Stimulated activated CD4-positive, alpha-beta T cell treated with anti-CD3 and anti-CD28 coated beads, Interleukin-2, amount 100 ng/mL, for 48 hours (primary cell): ENCODE measurements at regions not wholly inside any gene's neighbourhood (a gene's known extent, or its start where the extent isn't known, plus 50 kb on each side); places are given as distances from the start of the nearest gene placed in this dataset.
"Not testable (repeated sequence)": the region's sequence is repeated elsewhere in the genome, so short reads cannot be mapped to it uniquely, and the experiment has no call there.

Experiments used
- DNase-seq, 2 donors: peaks; one replicate each; pipeline ENCODE4 v3.0.0-alpha.2; 2020

GRCh38 chr15:94848054-94848453 lies 616.7 kb downstream of the MCTP2 start:
- DNase-seq = no peak

GRCh38 chr15:94855018-94855408 lies 623.7 kb downstream of the MCTP2 start:
- no peak for DNase-seq

- no peak for DNase-seq
Observed at GRCh38 chr15:94855409-94856266, 624.3 kb downstream of the MCTP2 start.

GRCh38 chr15:94856267-94856854 lies 625.0 kb downstream of the MCTP2 start:
- DNase-seq = no peak

GRCh38 chr15:94857466-94857865 lies 626.1 kb downstream of the MCTP2 start:
- no peak for DNase-seq

- DNase-seq = no peak
Observed at GRCh38 chr15:94858011-94858410, 626.6 kb downstream of the MCTP2 start.

- DNase-seq = no peak
Observed at GRCh38 chr15:94858449-94858848, 627.1 kb downstream of the MCTP2 start.

- no peak for DNase-seq
Observed at GRCh38 chr15:94858920-94859319, 627.6 kb downstream of the MCTP2 start.

- DNase-seq = no peak
Observed at GRCh38 chr15:94864600-94864999, 633.2 kb downstream of the MCTP2 start.

- not testable (repeated sequence) for DNase-seq
Observed at GRCh38 chr15:94868265-94868664, 636.9 kb downstream of the MCTP2 start.

GRCh38 chr15:94875550-94875949 lies 644.2 kb downstream of the MCTP2 start:
- DNase-seq = no peak

- DNase-seq = no peak
Observed at GRCh38 chr15:94877833-94878232, 646.5 kb downstream of the MCTP2 start.

- no peak for DNase-seq
Observed at GRCh38 chr15:94882071-94882712, 650.8 kb downstream of the MCTP2 start.

GRCh38 chr15:94887391-94887790 lies 656.0 kb downstream of the MCTP2 start:
- DNase-seq = no peak

GRCh38 chr15:94889153-94889552 lies 657.8 kb downstream of the MCTP2 start:
- no peak for DNase-seq

GRCh38 chr15:94893091-94893490 lies 661.7 kb downstream of the MCTP2 start:
- no peak for DNase-seq

- no peak for DNase-seq
Observed at GRCh38 chr15:94894056-94894455, 662.7 kb downstream of the MCTP2 start.

- no peak for DNase-seq
Observed at GRCh38 chr15:94909510-94909909, 678.1 kb downstream of the MCTP2 start.

- no peak for DNase-seq
Observed at GRCh38 chr15:94910166-94910565, 678.8 kb downstream of the MCTP2 start.

GRCh38 chr15:94912760-94913159 lies 681.4 kb downstream of the MCTP2 start:
- DNase-seq = no peak

GRCh38 chr15:94917068-94917467 lies 685.7 kb downstream of the MCTP2 start:
- DNase-seq = no peak

- no peak for DNase-seq
Observed at GRCh38 chr15:94921936-94922335, 690.6 kb downstream of the MCTP2 start.

GRCh38 chr15:94924057-94924456 lies 692.7 kb downstream of the MCTP2 start:
- no peak for DNase-seq

- no peak for DNase-seq
Observed at GRCh38 chr15:94924971-94925598, 693.7 kb downstream of the MCTP2 start.
